Muscle of back (tissue), 3 donors: ENCODE measurements at regions not wholly inside any gene's neighbourhood (a gene's known extent, or its start where the extent isn't known, plus 50 kb on each side); places are given as distances from the start of the nearest gene placed in this dataset.
"Not testable (repeated sequence)": the region's sequence is repeated elsewhere in the genome, so short reads cannot be mapped to it uniquely, and the experiment has no call there.

Experiments used
- DNase-seq, 3 donors: peaks; one replicate each; pipeline versions ENCODE4 v3.0.0 to v3.0.0-alpha.2; 2013

- DNase-seq: peak in 1 of 3 donors; percentile 16
Measured at GRCh38 chr1:229710746-229711145, 84.7 kb downstream of the URB2 start.

DNA sequence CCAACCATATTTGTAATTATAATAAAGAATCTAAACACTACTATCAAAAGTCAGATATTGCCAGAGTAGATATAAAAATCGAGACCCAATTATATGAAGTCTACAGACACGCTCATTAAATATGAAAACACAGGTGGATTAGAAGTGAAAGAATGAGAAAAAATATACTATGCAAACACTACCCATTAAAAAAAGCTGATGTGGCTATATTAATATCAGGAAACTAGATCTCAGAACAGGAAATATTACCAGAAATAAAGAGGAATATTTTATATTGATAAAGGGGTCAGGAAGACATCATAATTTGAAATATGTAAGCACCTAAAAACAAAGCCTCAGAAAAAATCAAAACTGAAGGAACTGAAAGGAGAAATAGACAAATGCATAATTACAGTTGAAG, 88.3 kb downstream of the URB2 start:
- DNase-seq: no peak

DNA sequence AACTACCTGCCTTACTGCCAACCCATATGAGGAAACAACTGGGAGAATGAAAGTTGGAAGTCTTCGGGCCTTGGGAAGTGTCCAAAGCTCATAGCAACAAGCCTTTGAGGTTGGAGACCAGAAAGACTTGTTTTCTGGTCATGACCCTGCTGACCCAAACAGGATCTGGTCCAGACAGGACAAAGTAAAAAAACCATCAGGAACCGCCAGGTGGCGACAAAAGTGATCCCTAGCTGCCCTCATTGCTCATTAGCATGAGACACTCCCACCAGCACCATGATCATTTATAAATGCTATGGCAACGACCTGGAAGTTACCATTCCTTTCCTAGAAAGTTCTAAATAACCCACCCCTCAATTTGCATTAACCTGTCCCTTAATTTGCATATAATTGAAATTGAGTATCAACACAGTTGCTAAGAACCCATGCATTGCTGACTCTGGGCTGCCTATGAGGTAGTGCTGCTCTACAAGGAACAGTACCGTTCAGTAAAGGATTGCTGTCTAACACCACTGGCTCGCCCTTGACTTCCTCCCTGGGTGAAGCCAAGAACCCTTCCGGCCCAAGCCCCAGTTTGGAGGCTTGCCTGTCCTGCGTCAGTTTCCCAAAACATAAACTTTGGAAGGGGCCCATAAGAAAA, 89.0 kb downstream of the URB2 start:
- no peak for DNase-seq

DNA sequence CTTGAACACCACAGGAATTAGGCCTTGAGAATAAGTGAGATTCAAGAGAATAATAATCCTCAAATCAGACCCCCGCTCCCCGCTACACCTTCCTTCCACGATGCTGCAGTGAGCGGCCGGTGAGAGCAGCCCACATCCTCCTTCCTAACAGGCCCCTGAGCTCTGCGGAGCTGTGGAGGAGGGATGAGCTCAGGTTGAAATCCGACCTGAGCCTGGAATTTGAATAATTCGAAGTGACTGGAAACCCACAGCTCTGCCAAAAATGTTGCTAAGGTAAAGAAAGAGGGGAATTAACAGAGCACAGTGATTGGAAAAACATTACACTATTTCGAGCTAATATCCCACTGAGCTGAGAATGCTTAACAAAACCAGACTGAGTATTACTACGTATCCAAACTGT, 90.0 kb downstream of the URB2 start:
- DNase-seq: peak in 2 of 3 donors; percentile 46 to 60

- DNase-seq: peak in 1 of 3 donors; percentile 12
Measured at GRCh38 chr1:229716704-229717103, 90.7 kb downstream of the URB2 start.

- peak; percentile 11 to 79 (median 60) for DNase-seq
Measured at GRCh38 chr1:229717786-229718576, 91.9 kb downstream of the URB2 start.

DNA sequence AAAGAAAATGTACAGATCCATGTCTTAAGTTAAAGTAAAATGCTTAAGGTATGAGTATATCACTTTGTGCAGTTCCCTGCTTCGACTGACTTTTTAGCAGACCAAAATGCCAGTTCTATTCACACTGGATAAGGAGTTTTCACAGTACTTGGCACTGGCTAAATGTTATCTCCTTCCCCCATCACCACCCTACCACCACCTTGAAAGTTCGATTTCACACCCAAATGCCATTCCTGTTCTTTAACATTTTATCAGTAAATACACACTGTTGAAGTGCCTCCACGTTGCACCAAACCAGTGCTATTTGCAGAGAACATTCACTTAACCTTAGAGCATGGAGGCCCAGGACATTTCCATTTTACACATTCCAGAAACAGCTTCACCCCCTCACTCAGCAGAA, 100.0 kb downstream of the URB2 start:
- DNase-seq: no peak

DNA sequence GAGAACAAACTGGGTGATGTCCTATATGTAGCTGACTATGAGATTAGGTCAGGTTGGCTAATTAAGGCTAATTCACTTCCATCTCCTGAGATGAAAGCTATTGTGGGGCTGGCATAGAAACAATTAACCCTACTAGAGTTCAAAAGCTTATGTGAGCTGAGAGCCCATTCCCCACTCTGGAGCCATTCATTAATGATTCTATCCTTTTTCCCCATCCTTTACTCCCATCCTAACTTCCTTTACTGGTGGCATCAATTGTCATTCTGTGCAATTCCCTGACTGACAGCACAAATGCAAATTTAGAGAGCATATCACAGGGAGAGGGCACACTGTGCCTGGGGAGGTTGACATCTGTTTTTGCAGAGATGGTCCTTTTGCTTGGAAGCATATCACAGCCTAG, 103.9 kb downstream of the URB2 start:
- no peak for DNase-seq

- no peak for DNase-seq
Measured at GRCh38 chr1:229730573-229730972, 104.5 kb downstream of the URB2 start.

- DNase-seq: no peak
Measured at GRCh38 chr1:229732061-229732460, 106.0 kb downstream of the URB2 start.

GRCh38 chr1:229736376-229736775, 110.3 kb downstream of the URB2 start:
- no peak for DNase-seq

DNA sequence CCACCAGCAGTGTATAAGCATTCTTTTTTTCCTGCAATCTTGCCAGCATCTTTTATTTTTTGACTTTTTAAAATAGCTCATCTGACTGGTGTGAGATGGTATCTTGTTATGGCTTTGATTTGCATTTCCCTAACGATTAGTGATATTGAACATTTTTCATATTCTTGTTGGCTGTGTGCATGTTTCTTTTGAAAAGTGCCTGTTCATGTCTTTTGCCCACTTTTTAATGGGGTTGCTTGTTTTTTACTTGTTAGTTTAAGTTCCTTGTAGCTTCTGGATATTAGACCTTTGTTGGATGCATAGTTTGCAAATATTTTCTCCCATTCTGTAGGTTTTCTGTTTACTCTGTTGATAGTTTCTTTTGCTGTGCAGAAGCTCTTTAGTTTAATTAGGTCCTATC, 116.6 kb downstream of the URB2 start:
- DNase-seq: not testable (repeated sequence)

- DNase-seq: no peak
Measured at GRCh38 chr1:229749992-229750391, 123.9 kb downstream of the URB2 start.

DNA sequence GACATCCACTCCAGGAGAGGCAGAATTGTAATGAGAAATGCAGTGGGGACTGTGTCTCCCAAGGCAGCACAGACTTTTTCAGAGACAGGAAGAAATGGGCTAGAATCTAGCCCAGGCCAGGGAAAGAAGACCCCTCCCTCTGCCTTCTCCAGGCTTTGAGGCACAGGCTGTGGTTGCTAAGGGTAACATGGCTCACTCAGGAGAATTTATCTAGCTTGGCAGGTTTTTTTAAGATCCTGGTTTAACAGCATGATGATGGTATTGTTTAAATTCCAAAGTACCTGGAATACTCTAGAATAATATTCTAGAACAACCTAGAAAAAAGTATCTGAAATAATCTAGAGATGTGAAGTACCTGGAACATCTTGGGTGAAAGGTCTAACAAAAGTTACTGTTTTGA, 125.6 kb downstream of the URB2 start:
- DNase-seq: no peak

- no peak for DNase-seq
Measured at GRCh38 chr1:229752679-229753078, 126.6 kb downstream of the URB2 start.

GRCh38 chr1:229753764-229754551, 127.9 kb downstream of the URB2 start:
- no peak for DNase-seq

GRCh38 chr1:229756666-229757065, 130.6 kb downstream of the URB2 start:
- peak in 1 of 3 donors; percentile 24 for DNase-seq

- DNase-seq: no peak
Measured at GRCh38 chr1:229757226-229757625, 131.2 kb downstream of the URB2 start.

GRCh38 chr1:229758101-229759036, 132.3 kb downstream of the URB2 start:
- peak in 1 of 3 donors; percentile 11 for DNase-seq

GRCh38 chr1:229759037-229759435, 133.0 kb downstream of the URB2 start:
- peak in 1 of 3 donors; percentile 33 for DNase-seq

DNA sequence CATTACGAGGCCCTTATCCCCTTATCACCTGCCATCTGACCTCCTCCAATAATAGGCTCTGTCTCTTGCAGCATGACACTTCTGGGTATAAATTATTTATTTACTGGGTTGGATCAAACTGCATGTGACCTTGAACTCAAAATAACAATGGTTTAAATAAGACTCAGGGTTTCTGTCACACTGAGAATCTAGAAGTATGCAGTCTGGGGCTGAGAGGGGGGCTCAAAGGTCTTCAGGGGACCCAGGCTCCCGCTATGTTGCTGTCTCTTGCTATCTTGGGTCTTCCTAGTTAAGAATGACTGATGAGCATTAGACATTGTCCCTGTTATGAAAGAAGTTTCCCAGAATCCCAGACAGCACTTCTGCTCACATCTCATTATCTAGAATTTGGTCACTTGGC, 133.5 kb downstream of the URB2 start:
- no peak for DNase-seq
